GM13977 (cell line): ENCODE measurements at regions not wholly inside any gene's neighbourhood (a gene's known extent, or its start where the extent isn't known, plus 50 kb on each side); places are given as distances from the start of the nearest gene placed in this dataset.

Experiments used
- DNase-seq: peaks from one replicate; pipeline ENCODE4 v3.0.0; 2012; ENCODE audit warnings: low spot score
- CTCF ChIP-seq: IDR thresholded peaks from 2 replicates; pipeline ENCODE4 v1.5.1; 2012; ENCODE audit warnings: mild to moderate bottlenecking, control low read depth; ENCODE audit not compliant: insufficient read depth; ENCODE audit errors: extremely low read depth, missing control alignments
- in situ Hi-C: fragments of 300-500 bp; cut with MboI; formaldehyde crosslinking; loops from one replicate; pipeline ENCODE4 v1.12.0; 2022; ENCODE audit warnings: low sequenced_read_pairs, low pct_unique_long_range_greater_than_20kb, mixed read lengths, inconsistent platforms; ENCODE audit not compliant: unreplicated experiment

DNA sequence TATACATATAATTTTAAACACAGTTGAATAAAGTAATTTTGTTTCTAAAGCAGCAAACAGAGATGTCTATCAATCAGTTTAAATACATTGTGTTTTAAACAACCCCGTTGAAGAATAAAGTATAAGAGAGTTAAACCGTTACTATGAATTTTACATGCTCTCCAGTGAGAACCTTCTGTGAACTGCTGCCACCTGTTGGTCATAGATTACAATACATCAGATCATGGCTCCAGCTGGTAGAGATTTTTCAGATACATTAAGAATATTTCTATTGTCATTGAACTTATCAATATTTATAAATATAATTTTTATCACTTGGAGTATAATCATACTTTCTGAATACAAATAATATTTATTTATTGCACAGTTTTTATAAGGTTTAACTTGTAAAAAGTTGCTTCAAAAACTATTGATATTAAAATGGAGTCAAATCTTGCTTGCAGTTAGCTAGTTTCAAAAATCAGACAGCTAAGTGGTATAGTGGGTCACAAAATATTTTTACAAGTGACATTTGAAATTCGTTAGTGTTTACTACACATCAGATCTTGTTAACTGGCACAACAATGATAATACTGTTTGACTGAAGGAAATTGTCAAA, 561.2 kb upstream of the PHF14 start:
- TF ChIP-seq CTCF = peak; percentile 67
- DNase-seq = peak; percentile 26
- in situ Hi-C loops = no loop called here

- in situ Hi-C loops = no loop called here
- DNase-seq = no peak
- TF ChIP-seq CTCF = no peak
Observed at GRCh38 chr7:10418985-10419384, 554.7 kb upstream of the PHF14 start.

DNA sequence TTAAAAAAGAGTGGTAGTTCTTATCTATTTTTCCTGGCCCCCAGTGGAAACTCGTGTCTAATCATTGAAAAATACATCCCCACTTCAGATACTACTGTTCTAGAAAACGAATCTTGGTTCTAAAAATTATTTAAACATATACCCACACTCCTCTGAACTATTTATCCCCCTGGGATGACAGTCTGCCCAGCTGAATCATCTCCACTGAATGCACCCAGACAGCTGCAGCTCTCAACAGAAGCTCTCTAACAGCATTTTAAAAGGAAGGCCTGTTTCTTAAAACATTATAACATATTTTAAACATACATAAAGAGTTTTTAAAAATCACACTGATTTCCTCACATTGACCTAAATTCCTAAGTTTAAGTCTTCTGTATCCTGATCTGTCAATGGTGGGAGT, 544.6 kb upstream of the PHF14 start:
- TF ChIP-seq CTCF = no peak
- no peak for DNase-seq
- in situ Hi-C loops = no loop called here

DNA sequence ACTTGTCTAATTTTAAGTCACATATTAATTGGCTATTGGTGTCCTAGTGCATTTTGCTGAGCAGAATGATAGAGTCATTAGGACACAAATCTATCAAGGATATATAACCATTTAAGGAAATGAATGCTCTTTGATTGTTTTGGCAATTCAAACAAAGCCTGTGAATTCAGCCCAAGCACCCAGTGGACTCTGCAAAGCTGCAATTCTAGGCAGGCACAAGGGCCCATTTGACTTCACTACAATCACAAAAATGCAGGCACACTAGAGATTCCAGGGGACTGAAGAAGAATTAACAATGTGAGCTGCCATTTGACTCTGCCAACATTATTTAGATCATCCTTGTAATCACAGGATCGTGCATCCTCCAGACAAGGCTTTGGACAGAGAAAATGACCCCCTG, 544.2 kb upstream of the PHF14 start:
- TF ChIP-seq CTCF = no peak
- in situ Hi-C loops = no loop called here
- DNase-seq = no peak

DNA sequence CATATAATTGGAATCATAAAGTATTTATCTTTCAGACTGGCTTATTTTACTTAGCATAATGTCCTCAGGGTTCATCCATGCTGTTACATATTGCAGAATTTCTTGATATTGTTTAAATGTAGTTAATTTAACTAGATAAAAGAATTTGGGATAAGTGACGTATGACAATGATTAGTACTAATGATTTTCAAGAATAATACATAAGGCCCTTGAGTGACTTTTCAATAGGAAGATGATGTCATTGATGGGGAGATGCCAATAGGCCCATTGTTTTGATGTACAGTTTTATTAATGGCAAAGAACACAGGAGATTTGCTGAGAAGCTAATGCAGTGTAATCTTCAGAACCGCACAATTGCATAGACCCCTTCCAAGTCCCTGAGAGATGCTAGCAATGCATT, 537.4 kb upstream of the PHF14 start:
- DNase-seq = no peak
- in situ Hi-C loops = no loop called here
- no peak for TF ChIP-seq CTCF

- no peak for DNase-seq
- no peak for TF ChIP-seq CTCF
- in situ Hi-C loops = no loop called here
Observed at GRCh38 chr7:10439027-10439426, 534.6 kb upstream of the PHF14 start.

GRCh38 chr7:10455936-10456335, 517.7 kb upstream of the PHF14 start:
- in situ Hi-C loops = no loop called here
- no peak for TF ChIP-seq CTCF
- DNase-seq = no peak
